Neural cell (in vitro differentiated cells): ENCODE measurements at regions not wholly inside any gene's neighbourhood (a gene's known extent, or its start where the extent isn't known, plus 50 kb on each side); places are given as distances from the start of the nearest gene placed in this dataset.
"Not testable (repeated sequence)": the region's sequence is repeated elsewhere in the genome, so short reads cannot be mapped to it uniquely, and the experiment has no call there.

ENCODE experiments used
- H2AFZ ChIP-seq: fragments of 200-600, 300-800 bp; sonication (generic), shearing (Covaris generic); 2 replicates; pipeline ENCODE4 v1.6.0; 2014; ENCODE audit warnings: low read depth, mild to moderate bottlenecking, antibody characterized with exemption, low read length, moderate library complexity
- H3F3A ChIP-seq: fragments of 200-600 bp; shearing (Covaris generic); 2 replicates; pipeline ENCODE4 v1.6.1; 2016; ENCODE audit warnings: mild to moderate bottlenecking, moderate library complexity, mixed read lengths, antibody characterized with exemption, low read length; ENCODE audit not compliant: insufficient read depth, poor library complexity, severe bottlenecking
- H3K27ac ChIP-seq: fragments of 200-600, 300-800 bp; sonication (generic), shearing (Covaris generic); 2 replicates; pipeline ENCODE4 v1.5.1; 2014; ENCODE audit warnings: mild to moderate bottlenecking, low read length, moderate library complexity
- H3K27me3 ChIP-seq: fragments of 300-800, 200-600 bp; sonication (generic), shearing (Covaris generic); 2 replicates; pipeline ENCODE4 v1.6.0; 2014; ENCODE audit warnings: mild to moderate bottlenecking, low read depth, low read length, moderate library complexity; ENCODE audit not compliant: insufficient read depth
- H3K36me3 ChIP-seq: fragments of 300-800, 200-600 bp; sonication (generic), shearing (Covaris generic); 2 replicates; pipeline ENCODE4 v1.5.1; 2014; ENCODE audit warnings: mild to moderate bottlenecking, antibody characterized with exemption, low read length, moderate library complexity; ENCODE audit not compliant: insufficient read depth
- H3K4me2 ChIP-seq: fragments of 300-800, 200-600 bp; sonication (generic), shearing (Covaris generic); 2 replicates; pipeline ENCODE4 v1.6.0; 2014; ENCODE audit warnings: mild to moderate bottlenecking, low read length
- H3K4me3 ChIP-seq: fragments of 300-800, 200-600 bp; sonication (generic), shearing (Covaris generic); 2 replicates; pipeline ENCODE4 v1.5.1; 2014; ENCODE audit warnings: mild to moderate bottlenecking, low read length, moderate library complexity
- H3K79me2 ChIP-seq: fragments of 200-600 bp; shearing (Covaris generic); replicated peaks from 2 replicates; pipeline ENCODE4 v1.6.0; 2014; ENCODE audit warnings: mild to moderate bottlenecking, low read length, moderate library complexity; ENCODE audit not compliant: insufficient read depth
- H3K9ac ChIP-seq: fragments of 300-800, 200-600 bp; sonication (generic), shearing (Covaris generic); 2 replicates; pipeline ENCODE4 v1.6.1; 2016; ENCODE audit warnings: mild to moderate bottlenecking, low read length, mixed read lengths
- H3K9me2 ChIP-seq: fragments of 200-600 bp; shearing (Covaris generic); 2 replicates; pipeline ENCODE4 v1.6.1; 2016; ENCODE audit warnings: mild to moderate bottlenecking, low read length, mixed read lengths; ENCODE audit not compliant: insufficient read depth
- H3K9me3 ChIP-seq: fragments of 200-600, 300-800 bp; sonication (generic), shearing (Covaris generic); 2 replicates; pipeline ENCODE4 v1.6.1; 2016; ENCODE audit warnings: mild to moderate bottlenecking, mixed run types, low read length, moderate library complexity, mixed read lengths
- H4K20me1 ChIP-seq: fragments of 200-600 bp; shearing (Covaris generic); 2 replicates; pipeline ENCODE4 v1.6.1; 2016; ENCODE audit warnings: mild to moderate bottlenecking, mixed run types; ENCODE audit not compliant: insufficient read depth
- CTCF ChIP-seq: fragments of 450-650 bp; IDR thresholded peaks from 2 replicates; pipeline ENCODE4 v1.5.1; 2014; ENCODE audit warnings: antibody characterized with exemption, mild to moderate bottlenecking, moderate library complexity; ENCODE audit not compliant: poor library complexity, severe bottlenecking
- EP300 ChIP-seq: fragments of 450-650 bp; conservative IDR thresholded peaks from 2 replicates; pipeline ENCODE4 v1.6.1; 2014; ENCODE audit warnings: antibody characterized with exemption, mild to moderate bottlenecking, moderate library complexity; ENCODE audit not compliant: poor library complexity, severe bottlenecking
- EZH2 ChIP-seq: fragments of 200-600, 300-800 bp; shearing (Covaris generic), sonication (generic); IDR thresholded peaks from 2 replicates; pipeline ENCODE4 v1.6.1; 2014; ENCODE audit warnings: antibody characterized with exemption, low read length, borderline replicate concordance, mild to moderate bottlenecking; ENCODE audit not compliant: insufficient read depth, poor library complexity, severe bottlenecking
- MXI1 ChIP-seq: fragments of 450-650 bp; conservative IDR thresholded peaks from 2 replicates; pipeline ENCODE4 v1.6.1; 2014; ENCODE audit warnings: antibody characterized with exemption, mild to moderate bottlenecking; ENCODE audit not compliant: poor library complexity, severe bottlenecking
- POLR2AphosphoS5 ChIP-seq: IDR thresholded peaks from 2 replicates; pipeline ENCODE4 v1.6.1; 2012
- RAD21 ChIP-seq: fragments of 450-650 bp; conservative IDR thresholded peaks from 2 replicates; pipeline ENCODE4 v1.6.1; 2014; ENCODE audit warnings: antibody characterized with exemption, mild to moderate bottlenecking, moderate library complexity
- REST ChIP-seq: IDR thresholded peaks from 2 replicates; pipeline ENCODE4 v1.6.1; 2012; ENCODE audit warnings: borderline replicate concordance
- SMC3 ChIP-seq: fragments of 450-650 bp; conservative IDR thresholded peaks from 2 replicates; pipeline ENCODE4 v1.6.1; 2014; ENCODE audit warnings: antibody characterized with exemption, mild to moderate bottlenecking, moderate library complexity; ENCODE audit not compliant: poor library complexity
- TAF1 ChIP-seq: IDR thresholded peaks from 2 replicates; pipeline ENCODE4 v1.6.1; 2012; ENCODE audit warnings: low read depth

GRCh38 chr9:73046769-73047168 is 93.9 kb upstream of the ALDH1A1 start:
- no peaks in the 10 kb centered on the region for H4K20me1 ChIP-seq
- no peaks in the 10 kb centered on the region for H3F3A ChIP-seq
- no peak for TF ChIP-seq CTCF
- TF ChIP-seq SMC3: no peak
- TF ChIP-seq RAD21: no peak
- TF ChIP-seq REST: no peak
- TF ChIP-seq MXI1: no peak
- TF ChIP-seq EZH2: no peak
- no peak for TF ChIP-seq TAF1
- no peak for TF ChIP-seq POLR2AphosphoS5
- TF ChIP-seq EP300: no peak
- no peak overlapping the region for H3K9ac ChIP-seq
- H3K4me3 ChIP-seq: no peak overlapping the region
- no peaks in the 10 kb centered on the region for H3K9me2 ChIP-seq
- H3K9me3 ChIP-seq: no peaks in the 10 kb centered on the region
- no peak overlapping the region for H2AFZ ChIP-seq
- no peak overlapping the region for H3K27ac ChIP-seq
- H3K36me3 ChIP-seq: no peaks in the 10 kb centered on the region
- no peaks in the 10 kb centered on the region for H3K27me3 ChIP-seq
- H3K79me2 ChIP-seq: no peaks in the 10 kb centered on the region
- no peak overlapping the region for H3K4me2 ChIP-seq

GRCh38 chr9:73044776-73045175 is 91.9 kb upstream of the ALDH1A1 start:
- H3K4me2 ChIP-seq, H3K27me3 ChIP-seq, H3K4me3 ChIP-seq: not testable (repeated sequence)

GRCh38 chr9:73042155-73042554 is 89.3 kb upstream of the ALDH1A1 start:
- Histone ChIP-seq H3K9me2 (no peaks in the 10 kb centered on the region), H3K27me3 (no peaks in the 10 kb centered on the region), H3K36me3 (no peaks in the 10 kb centered on the region), H3K27ac (no peak overlapping the region), H4K20me1 (no peaks in the 10 kb centered on the region), H3F3A (no peaks in the 10 kb centered on the region), H3K4me2 (no peak overlapping the region), H3K79me2 (no peaks in the 10 kb centered on the region), H3K9ac (no peak overlapping the region), H2AFZ (no peak overlapping the region), H3K9me3 (no peaks in the 10 kb centered on the region), H3K4me3 (no peak overlapping the region)
- TF ChIP-seq EP300 (no peak), SMC3 (no peak), POLR2AphosphoS5 (no peak), TAF1 (no peak), REST (no peak), RAD21 (no peak), MXI1 (no peak), EZH2 (no peak), CTCF (no peak)

More at GRCh38 chr9:73044776-73045175, 91.9 kb upstream of the ALDH1A1 start:
- H3F3A ChIP-seq, H3K36me3 ChIP-seq, H3K9me2 ChIP-seq, H3K9ac ChIP-seq, H3K9me3 ChIP-seq, H3K27ac ChIP-seq, H2AFZ ChIP-seq, H3K79me2 ChIP-seq, H4K20me1 ChIP-seq: not testable (repeated sequence)
